ENCODE measurements at regions not wholly inside any gene's neighbourhood (a gene's known extent, or its start where the extent isn't known, plus 50 kb on each side); places are given as distances from the start of the nearest gene placed in this dataset.

DNA sequence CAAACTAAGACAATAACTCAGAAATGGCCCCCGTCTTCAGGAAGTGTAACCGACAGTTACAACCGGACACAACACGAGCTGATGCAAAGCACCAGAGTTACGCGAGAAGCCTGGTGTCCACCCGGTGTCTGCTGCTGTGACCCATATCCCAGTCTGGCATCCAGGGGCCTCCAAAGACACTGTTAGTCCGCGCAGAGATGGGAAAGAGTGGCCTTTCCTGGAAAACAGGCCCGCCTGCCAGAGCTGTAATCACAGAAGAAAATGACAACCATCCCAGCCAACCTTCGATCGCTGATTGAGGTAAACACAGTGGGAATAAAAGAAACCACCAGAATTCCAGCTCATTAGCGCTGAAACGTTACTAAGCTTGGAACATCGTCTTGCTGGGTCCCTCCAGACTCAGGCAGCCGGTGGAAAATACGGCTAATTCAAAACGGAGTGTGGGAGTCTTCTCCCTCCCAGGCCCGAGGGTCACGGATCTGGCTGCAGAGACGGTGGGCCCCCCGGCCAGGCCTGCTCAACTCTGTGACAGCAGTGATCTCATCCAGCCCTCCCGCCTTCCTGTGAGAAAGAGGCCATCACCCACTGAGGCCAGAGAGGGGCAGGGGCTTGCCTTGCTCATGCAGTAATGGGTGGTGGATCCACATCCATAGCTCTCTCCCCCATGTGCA is 273.9 kb upstream of the RTL1 start:
- intact Hi-C loops (cut with micrococcal nuclease), result no loop called here
- H2AFZ ChIP-seq (ENCODE audit: low read depth, low read length), result no peak overlapping the region
- dilution Hi-C loops (cut with MboI; ENCODE audit: extremely low pct_ligation_motif_present, low sequenced_read_pairs), result no loop called here
- H3K4me3 ChIP-seq (replicated peaks in 1 of 3; ENCODE audit: insufficient read depth in 1 of 3, low read depth in 1 of 3, low read length in 3 of 3), result no peak overlapping the region
- no peaks in the 10 kb centered on the region for H3K9me3 ChIP-seq (replicated peaks; ENCODE audit: control insufficient read depth, insufficient read depth, low read length)
- CTCF ChIA-PET, result interaction anchor here (1.2 to 1.8 kb wide), 3 partner anchors 8 to 50 kb away, joined by 3 to 6 read pairs (median 4); no protein-coding TSS in a partner anchor
- H4K20me1 ChIP-seq (replicated peaks; ENCODE audit: control insufficient read depth, extremely low read depth, insufficient read depth, low read length), result no peaks in the 10 kb centered on the region
- H3K4me2 ChIP-seq (ENCODE audit: insufficient read depth, low read length), result no peak overlapping the region
- H3K27ac ChIP-seq (ENCODE audit: insufficient read depth, low read depth, low read length), result no peak overlapping the region
- POLR2A ChIA-PET, result no interaction called here
- H3K4me1 ChIP-seq (ENCODE audit: control insufficient read depth, extremely low read depth, insufficient read depth, low read length), result no peaks in the 10 kb centered on the region
- H3K9me1 ChIP-seq (replicated peaks; ENCODE audit: control insufficient read depth, extremely low read depth, insufficient read depth, low read length), result no peaks in the 10 kb centered on the region
- H3K27me3 ChIP-seq (ENCODE audit: control insufficient read depth in 2 of 2, insufficient read depth in 2 of 2, low read length in 2 of 2), result no peaks in the 10 kb centered on the region
- no peak overlapping the region for H3K9ac ChIP-seq (replicated peaks; ENCODE audit: extremely low read depth, insufficient read depth, low read length)
- no peak for TF ChIP-seq GATA2 (IDR thresholded peaks at IDR 0.05; ENCODE audit: insufficient read depth, insufficient read length, low read depth, low read length)
- no peak for TF ChIP-seq EZH2 (IDR thresholded peaks at IDR 0.05; ENCODE audit: borderline replicate concordance, low read depth, low read length, severe bottlenecking)
- TF ChIP-seq, protein P1, sequence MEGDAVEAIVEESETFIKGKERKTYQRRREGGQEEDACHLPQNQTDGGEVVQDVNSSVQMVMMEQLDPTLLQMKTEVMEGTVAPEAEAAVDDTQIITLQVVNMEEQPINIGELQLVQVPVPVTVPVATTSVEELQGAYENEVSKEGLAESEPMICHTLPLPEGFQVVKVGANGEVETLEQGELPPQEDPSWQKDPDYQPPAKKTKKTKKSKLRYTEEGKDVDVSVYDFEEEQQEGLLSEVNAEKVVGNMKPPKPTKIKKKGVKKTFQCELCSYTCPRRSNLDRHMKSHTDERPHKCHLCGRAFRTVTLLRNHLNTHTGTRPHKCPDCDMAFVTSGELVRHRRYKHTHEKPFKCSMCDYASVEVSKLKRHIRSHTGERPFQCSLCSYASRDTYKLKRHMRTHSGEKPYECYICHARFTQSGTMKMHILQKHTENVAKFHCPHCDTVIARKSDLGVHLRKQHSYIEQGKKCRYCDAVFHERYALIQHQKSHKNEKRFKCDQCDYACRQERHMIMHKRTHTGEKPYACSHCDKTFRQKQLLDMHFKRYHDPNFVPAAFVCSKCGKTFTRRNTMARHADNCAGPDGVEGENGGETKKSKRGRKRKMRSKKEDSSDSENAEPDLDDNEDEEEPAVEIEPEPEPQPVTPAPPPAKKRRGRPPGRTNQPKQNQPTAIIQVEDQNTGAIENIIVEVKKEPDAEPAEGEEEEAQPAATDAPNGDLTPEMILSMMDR (IDR thresholded peaks at IDR 0.05; ENCODE audit: extremely low read depth in 1 of 2, insufficient read depth in 1 of 2, low read depth in 1 of 2, low read length in 2 of 2), result no peak
- no peak for TF ChIP-seq POLR2AphosphoS5 (IDR thresholded peaks at IDR 0.05; ENCODE audit: insufficient read depth, low read depth, low read length)
- TF ChIP-seq POLR2A (IDR thresholded peaks at IDR 0.05; ENCODE audit: low read depth, low read length), result no peak
- TF ChIP-seq JUN (IDR thresholded peaks at IDR 0.05; ENCODE audit: borderline replicate concordance, insufficient read depth, insufficient read length, low read depth), result no peak
- TF ChIP-seq FOS (IDR thresholded peaks at IDR 0.05; ENCODE audit: borderline replicate concordance, insufficient read depth, low read length), result no peak
- TF ChIP-seq, protein P2, sequence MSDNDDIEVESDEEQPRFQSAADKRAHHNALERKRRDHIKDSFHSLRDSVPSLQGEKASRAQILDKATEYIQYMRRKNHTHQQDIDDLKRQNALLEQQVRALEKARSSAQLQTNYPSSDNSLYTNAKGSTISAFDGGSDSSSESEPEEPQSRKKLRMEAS (IDR thresholded peaks at IDR 0.05; ENCODE audit: insufficient read depth, insufficient read length), result no peak
- no peak for TF ChIP-seq MYC (IDR thresholded peaks at IDR 0.05; ENCODE audit: low read depth, low read length)
- DNase-seq (ENCODE audit: low read depth, low spot score) (no peak), FAIRE-seq (no peak)
- no TSS peak for BruUV-seq (replicated peaks)
- no peaks in the 10 kb centered on the region for H3K36me3 ChIP-seq (ENCODE audit: control insufficient read depth in 2 of 2, extremely low read depth in 1 of 2, insufficient read depth in 2 of 2, low read length in 2 of 2)
- H3K79me2 ChIP-seq (ENCODE audit: control insufficient read depth, insufficient read depth, low read length), result no peaks in the 10 kb centered on the region

All from endothelial cell of umbilical vein (primary cell).